CD4-positive, CD25-positive, alpha-beta regulatory T cell (primary cell): ENCODE measurements at regions not wholly inside any gene's neighbourhood (a gene's known extent, or its start where the extent isn't known, plus 50 kb on each side); places are given as distances from the start of the nearest gene placed in this dataset.

ENCODE experiments used
- ATAC-seq, 2 donors: fragments of 150-1000 bp; cut with Tn5 transposase; one replicate each; pipeline ENCODE4 v1.10.0; 2021; ENCODE audit warnings: low read depth in 2 of 2, moderate number of reproducible peaks in 2 of 2, moderate library complexity in 1 of 2
- DNase-seq, 3 donors: peaks; one replicate each; pipeline versions ENCODE4 v3.0.0 to v3.0.0-alpha.2; 2012 to 2022; ENCODE audit warnings: mixed read lengths in 1 of 3
- H3K27ac ChIP-seq: one replicate; pipeline ENCODE4 v1.7.0; 2013; ENCODE audit warnings: mild to moderate bottlenecking, low read length; ENCODE audit not compliant: insufficient read depth, poor library complexity, severe bottlenecking
- H3K27me3 ChIP-seq: one replicate; pipeline ENCODE4 v1.7.0; 2013; ENCODE audit warnings: low read length; ENCODE audit not compliant: control insufficient read depth, insufficient read depth
- H3K36me3 ChIP-seq: one replicate; pipeline ENCODE4 v1.7.0; 2013; ENCODE audit warnings: mild to moderate bottlenecking, low read length, moderate library complexity; ENCODE audit not compliant: control insufficient read depth, insufficient read depth
- H3K4me1 ChIP-seq: 2 replicates; pipeline ENCODE4 v1.7.0; 2013; ENCODE audit warnings: mild to moderate bottlenecking, low read length; ENCODE audit not compliant: insufficient read depth, control insufficient read depth, poor library complexity, severe bottlenecking
- H3K4me3 ChIP-seq: one replicate; pipeline ENCODE4 v1.7.0; 2013; ENCODE audit warnings: low read depth, mild to moderate bottlenecking, low read length, moderate library complexity
- H3K9me3 ChIP-seq, 2 experiments: 1 replicate in 1 of 2; 2 replicates in 1 of 2; pipeline ENCODE4 v1.7.0; 2013; ENCODE audit warnings: low read length in 2 of 2, mild to moderate bottlenecking in 1 of 2, moderate library complexity in 1 of 2; ENCODE audit not compliant: control insufficient read depth in 2 of 2
- H3K27ac Mint-ChIP-seq, 3 donors: one replicate each; pipeline ENCODE4 v1.8.0; 2020 to 2022; ENCODE audit warnings: mild to moderate bottlenecking in 3 of 3, mixed read lengths in 3 of 3, moderate library complexity in 2 of 3
- H3K27me3 Mint-ChIP-seq: one replicate; pipeline ENCODE4 v1.8.0; 2022; ENCODE audit warnings: mild to moderate bottlenecking, mixed read lengths
- H3K36me3 Mint-ChIP-seq: one replicate; pipeline ENCODE4 v1.8.0; 2020; ENCODE audit warnings: mixed read lengths
- H3K4me1 Mint-ChIP-seq, 4 donors: one replicate each; pipeline ENCODE4 v1.8.0; 2020 to 2022; ENCODE audit warnings: mixed read lengths in 4 of 4, mild to moderate bottlenecking in 1 of 4
- H3K4me3 Mint-ChIP-seq, 4 donors: one replicate each; pipeline ENCODE4 v1.8.0; 2020 to 2022; ENCODE audit warnings: mild to moderate bottlenecking in 4 of 4, mixed read lengths in 4 of 4, moderate library complexity in 3 of 4
- H3K9me3 Mint-ChIP-seq, 7 donors: one replicate each; pipeline ENCODE4 v1.8.0; 2020 to 2022; ENCODE audit warnings: mixed read lengths in 7 of 7, mild to moderate bottlenecking in 3 of 7, moderate library complexity in 2 of 7

- peaks cover 5 to 32% (median 21%) of the 10 kb centered on the region in 4 donors for H3K4me1 Mint-ChIP-seq
- Histone ChIP-seq H3K27me3 (no peaks in the 10 kb centered on the region), H3K9me3 (no peaks in the 10 kb centered on the region), H3K4me3 (no peak overlapping the region), H3K36me3 (no peaks in the 10 kb centered on the region), H3K27ac (no peak overlapping the region), H3K4me1 (no peaks in the 10 kb centered on the region)
- H3K27me3 Mint-ChIP-seq, result no peaks in the 10 kb centered on the region
- H3K27ac Mint-ChIP-seq, result peak overlapping the region in 2 of 3 donors; percentile 17 to 79
- DNase-seq, result no peak
- H3K4me3 Mint-ChIP-seq, result no peak overlapping the region
- no peak for ATAC-seq
- peaks cover 3% of the 10 kb centered on the region for H3K36me3 Mint-ChIP-seq
- H3K9me3 Mint-ChIP-seq, result peaks cover 0 to 4% (median 0%) of the 10 kb centered on the region in 7 donors
Measured at GRCh38 chr6:149224399-149224798, 93.1 kb upstream of the TAB2 start.

- no peaks in the 10 kb centered on the region for H3K9me3 Mint-ChIP-seq
- DNase-seq, result no peak
- no peaks in the 10 kb centered on the region for H3K36me3 Mint-ChIP-seq
- Histone ChIP-seq H3K4me3 (no peak overlapping the region), H3K27ac (no peak overlapping the region), H3K4me1 (no peaks in the 10 kb centered on the region), H3K9me3 (no peaks in the 10 kb centered on the region), H3K36me3 (no peaks in the 10 kb centered on the region), H3K27me3 (no peaks in the 10 kb centered on the region)
- H3K4me1 Mint-ChIP-seq, result peaks cover 8 to 36% (median 22%) of the 10 kb centered on the region in 4 donors
- H3K4me3 Mint-ChIP-seq, result no peak overlapping the region
- no peak overlapping the region for H3K27ac Mint-ChIP-seq
- no peak for ATAC-seq
- H3K27me3 Mint-ChIP-seq, result no peaks in the 10 kb centered on the region
Measured at GRCh38 chr6:149225370-149225769, 92.1 kb upstream of the TAB2 start.

GRCh38 chr6:149225946-149226345, 91.6 kb upstream of the TAB2 start:
- Histone ChIP-seq H3K4me1 (no peaks in the 10 kb centered on the region), H3K4me3 (no peak overlapping the region), H3K27me3 (no peaks in the 10 kb centered on the region), H3K27ac (no peak overlapping the region), H3K36me3 (no peaks in the 10 kb centered on the region), H3K9me3 (no peaks in the 10 kb centered on the region)
- Mint-ChIP-seq H3K36me3 (no peaks in the 10 kb centered on the region), H3K9me3 (no peaks in the 10 kb centered on the region), H3K27me3 (no peaks in the 10 kb centered on the region), H3K27ac (no peak overlapping the region), H3K4me3 (no peak overlapping the region), H3K4me1 (peaks cover 14 to 42% (median 25%) of the 10 kb centered on the region in 4 donors)
- ATAC-seq, result no peak
- DNase-seq, result no peak

- Mint-ChIP-seq H3K27ac (peak overlapping the region in 1 of 3 donors; percentile 23), H3K9me3 (no peaks in the 10 kb centered on the region), H3K36me3 (no peaks in the 10 kb centered on the region), H3K27me3 (no peaks in the 10 kb centered on the region), H3K4me3 (no peak overlapping the region), H3K4me1 (peaks cover 24 to 52% (median 36%) of the 10 kb centered on the region in 4 donors)
- Histone ChIP-seq H3K27ac (no peak overlapping the region), H3K36me3 (no peaks in the 10 kb centered on the region), H3K4me3 (no peak overlapping the region), H3K4me1 (peaks cover 11% of the 10 kb centered on the region), H3K27me3 (no peaks in the 10 kb centered on the region), H3K9me3 (no peaks in the 10 kb centered on the region)
- DNase-seq (no peak), ATAC-seq (no peak)
Measured at GRCh38 chr6:149227796-149228195, 89.7 kb upstream of the TAB2 start.

- Mint-ChIP-seq H3K4me3 (no peak overlapping the region), H3K27ac (no peak overlapping the region), H3K27me3 (no peaks in the 10 kb centered on the region), H3K9me3 (no peaks in the 10 kb centered on the region), H3K4me1 (peaks cover 28 to 57% (median 40%) of the 10 kb centered on the region in 4 donors), H3K36me3 (no peaks in the 10 kb centered on the region)
- Histone ChIP-seq H3K27me3 (no peaks in the 10 kb centered on the region), H3K4me3 (no peak overlapping the region), H3K36me3 (no peaks in the 10 kb centered on the region), H3K27ac (no peak overlapping the region), H3K9me3 (no peaks in the 10 kb centered on the region), H3K4me1 (peaks cover 17% of the 10 kb centered on the region)
- no peak for DNase-seq
- ATAC-seq, result no peak
Measured at GRCh38 chr6:149228311-149228955, 89.1 kb upstream of the TAB2 start.

- Mint-ChIP-seq H3K27ac (peak overlapping the region in 1 of 3 donors; percentile 59), H3K36me3 (no peaks in the 10 kb centered on the region), H3K9me3 (no peaks in the 10 kb centered on the region), H3K4me3 (no peak overlapping the region), H3K4me1 (peaks cover 34 to 57% (median 44%) of the 10 kb centered on the region in 4 donors), H3K27me3 (no peaks in the 10 kb centered on the region)
- Histone ChIP-seq H3K36me3 (no peaks in the 10 kb centered on the region), H3K9me3 (no peaks in the 10 kb centered on the region), H3K4me1 (peaks cover 24% of the 10 kb centered on the region), H3K27ac (no peak overlapping the region), H3K4me3 (no peak overlapping the region), H3K27me3 (no peaks in the 10 kb centered on the region)
- DNase-seq (no peak), ATAC-seq (no peak)
Measured at GRCh38 chr6:149229096-149229495, 88.4 kb upstream of the TAB2 start.

GRCh38 chr6:149230712-149231460, 86.6 kb upstream of the TAB2 start:
- Histone ChIP-seq H3K36me3 (no peaks in the 10 kb centered on the region), H3K27ac (no peak overlapping the region), H3K27me3 (no peaks in the 10 kb centered on the region), H3K9me3 (no peaks in the 10 kb centered on the region), H3K4me1 (peaks cover 39% of the 10 kb centered on the region), H3K4me3 (no peak overlapping the region)
- H3K36me3 Mint-ChIP-seq, result no peaks in the 10 kb centered on the region
- H3K27ac Mint-ChIP-seq, result peak overlapping the region; percentile 39 to 96 (median 76)
- no peak overlapping the region for H3K4me3 Mint-ChIP-seq
- no peaks in the 10 kb centered on the region for H3K27me3 Mint-ChIP-seq
- H3K9me3 Mint-ChIP-seq, result no peaks in the 10 kb centered on the region
- ATAC-seq (no peak), DNase-seq (no peak)
- peaks cover 41 to 71% (median 59%) of the 10 kb centered on the region in 4 donors for H3K4me1 Mint-ChIP-seq
